Liver (tissue), 8 donors: ENCODE measurements at regions not wholly inside any gene's neighbourhood (a gene's known extent, or its start where the extent isn't known, plus 50 kb on each side); places are given as distances from the start of the nearest gene placed in this dataset.

Source experiments
- DNase-seq: peaks from one replicate; pipeline ENCODE4 v3.0.0-alpha.2; 2017; ENCODE audit warnings: low spot score
- H3K27ac ChIP-seq, 2 donors: one replicate each; pipeline ENCODE4 v1.7.0; 2013; ENCODE audit warnings: inconsistent platforms in 2 of 2, low read length in 2 of 2, control low read depth in 1 of 2, low read depth in 1 of 2, mild to moderate bottlenecking in 1 of 2
- H3K27me3 ChIP-seq, 4 donors: one replicate each; pipeline versions ENCODE4 v1.6.1 to v1.7.0; 2013; ENCODE audit warnings: low read length in 3 of 4, inconsistent platforms in 1 of 4, mild to moderate bottlenecking in 1 of 4, moderate library complexity in 1 of 4; ENCODE audit not compliant: control insufficient read depth in 4 of 4, insufficient read depth in 4 of 4
- H3K36me3 ChIP-seq, 4 donors: one replicate each; pipeline versions ENCODE4 v1.6.1 to v1.7.0; 2013; ENCODE audit warnings: low read length in 3 of 4, mild to moderate bottlenecking in 3 of 4, low read depth in 1 of 4, moderate library complexity in 1 of 4; ENCODE audit not compliant: control insufficient read depth in 4 of 4, insufficient read depth in 3 of 4
- H3K4me1 ChIP-seq, 4 donors: one replicate each; pipeline versions ENCODE4 v1.6.1 to v1.7.0; 2013; ENCODE audit warnings: low read length in 3 of 4, mild to moderate bottlenecking in 3 of 4, moderate library complexity in 1 of 4; ENCODE audit not compliant: control insufficient read depth in 4 of 4, insufficient read depth in 4 of 4
- H3K4me3 ChIP-seq, 3 donors: one replicate each; pipeline versions ENCODE4 v1.6.1 to v1.7.0; 2013; ENCODE audit warnings: low read length in 3 of 3, control low read depth in 1 of 3, low read depth in 1 of 3, mild to moderate bottlenecking in 1 of 3
- H3K9ac ChIP-seq, 2 donors: one replicate each; pipeline ENCODE4 v1.7.0; 2013; ENCODE audit warnings: low read length in 2 of 2, mild to moderate bottlenecking in 2 of 2, moderate library complexity in 2 of 2, control low read depth in 1 of 2, low read depth in 1 of 2
- H3K9me3 ChIP-seq, 4 donors: one replicate each; pipeline versions ENCODE4 v1.6.1 to v1.7.0; 2013; ENCODE audit warnings: low read length in 3 of 4; ENCODE audit not compliant: control insufficient read depth in 4 of 4
- ATF3 ChIP-seq: IDR thresholded peaks from 2 replicates; pipeline ENCODE4 v1.6.1; 2016; ENCODE audit warnings: antibody characterized with exemption
- CTCF ChIP-seq: fragments of 150-350 bp; IDR thresholded peaks from 2 replicates; pipeline ENCODE4 v1.5.1; 2017; ENCODE audit warnings: improper control_type of control experiment, low read depth, low read length; ENCODE audit not compliant: missing input control
- EGR1 ChIP-seq, 2 donors: IDR thresholded peaks; 2 replicates each; pipeline ENCODE4 v1.6.1; 2016 to 2018; ENCODE audit warnings: antibody characterized with exemption in 2 of 2, low read depth in 2 of 2
- FOXA1 ChIP-seq: IDR thresholded peaks from 2 replicates; pipeline ENCODE4 v1.6.1; 2016; ENCODE audit warnings: antibody characterized with exemption
- FOXA2 ChIP-seq: IDR thresholded peaks from 2 replicates; pipeline ENCODE4 v1.6.1; 2016; ENCODE audit warnings: antibody characterized with exemption
- GABPA ChIP-seq, 2 donors: IDR thresholded peaks in 1 of 2; conservative IDR thresholded peaks in 1 of 2; 2 replicates each; pipeline ENCODE4 v1.6.1; 2016; ENCODE audit warnings: antibody characterized with exemption in 2 of 2, mild to moderate bottlenecking in 1 of 2, moderate library complexity in 1 of 2
- HNF4A ChIP-seq, 2 donors: conservative IDR thresholded peaks; 2 replicates each; pipeline ENCODE4 v1.6.1; 2016; ENCODE audit warnings: antibody characterized with exemption in 2 of 2, mild to moderate bottlenecking in 2 of 2
- HNF4G ChIP-seq: IDR thresholded peaks from 2 replicates; pipeline ENCODE4 v1.6.1; 2016; ENCODE audit warnings: antibody characterized with exemption
- JUND ChIP-seq, 2 donors: IDR thresholded peaks; 2 replicates each; pipeline ENCODE4 v1.6.1; 2016; ENCODE audit warnings: antibody characterized with exemption in 2 of 2
- MAX ChIP-seq: IDR thresholded peaks from 2 replicates; pipeline ENCODE4 v1.6.1; 2016; ENCODE audit warnings: antibody characterized with exemption
- NR2F2 ChIP-seq: IDR thresholded peaks from 2 replicates; pipeline ENCODE4 v1.6.1; 2016; ENCODE audit warnings: antibody characterized with exemption
- RAD21 ChIP-seq, 2 donors: IDR thresholded peaks; 2 replicates each; pipeline ENCODE4 v1.6.1; 2016; ENCODE audit warnings: antibody characterized with exemption in 2 of 2, mild to moderate bottlenecking in 2 of 2
- REST ChIP-seq: IDR thresholded peaks from 2 replicates; pipeline ENCODE4 v1.6.1; 2016; ENCODE audit warnings: antibody characterized with exemption, mild to moderate bottlenecking
- RXRA ChIP-seq, 2 donors: IDR thresholded peaks; 2 replicates each; pipeline ENCODE4 v1.6.1; 2017 to 2018; ENCODE audit warnings: antibody characterized with exemption in 2 of 2, mild to moderate bottlenecking in 1 of 2
- SP1 ChIP-seq: IDR thresholded peaks from 2 replicates; pipeline ENCODE4 v1.6.1; 2018; ENCODE audit warnings: antibody characterized with exemption, mild to moderate bottlenecking
- TAF1 ChIP-seq: conservative IDR thresholded peaks from 2 replicates; pipeline ENCODE4 v1.6.1; 2016; ENCODE audit warnings: antibody characterized with exemption, mild to moderate bottlenecking
- YY1 ChIP-seq: IDR thresholded peaks from 2 replicates; pipeline ENCODE4 v1.6.1; 2016; ENCODE audit warnings: antibody characterized with exemption, mild to moderate bottlenecking
- ZBTB33 ChIP-seq: IDR thresholded peaks from 2 replicates; pipeline ENCODE4 v1.6.1; 2016; ENCODE audit warnings: antibody characterized with exemption
- WGBS: extraction: QIAGEN DNeasy Blood & Tissue Kit; methylation state at CpG from one replicate; pipeline ENCODE4 v1.1.7; 2013; 5-methylcytosine and 5-hydroxymethylcytosine counted together
- donor health status: healthy.
- donor health status: healthy.
- donor health status: healthy.
- donor health status: healthy.
- donor health status: healthy.

GRCh38 chr11:95418916-95419315, 187.9 kb upstream of the SESN3 start (continued):
- no peak for TF ChIP-seq FOXA2
- TF ChIP-seq EGR1 (IDR thresholded peaks at IDR 0.05; ENCODE audit: low read depth in 2 of 2) = no peak

GRCh38 chr11:95417832-95418231, 186.8 kb upstream of the SESN3 start:
- WGBS = 95% methylated on average over 1 of the region's 1 CpG
- H3K27me3 ChIP-seq = no peaks in the 10 kb centered on the region
- H3K4me3 ChIP-seq = no peak overlapping the region
- no peak for DNase-seq
- H3K4me1 ChIP-seq = no peaks in the 10 kb centered on the region
- no peak overlapping the region for H3K27ac ChIP-seq
- TF ChIP-seq HNF4A (conservative IDR thresholded peaks at IDR 0.05) (no peak), HNF4G (no peak), REST (no peak), SP1 (no peak), ATF3 (no peak), RAD21 (IDR thresholded peaks at IDR 0.05) (no peak), NR2F2 (no peak), JUND (IDR thresholded peaks at IDR 0.05) (no peak), YY1 (no peak), FOXA2 (no peak), MAX (no peak), RXRA (IDR thresholded peaks at IDR 0.05) (no peak), GABPA (IDR thresholded peaks at IDR 0.05 in 1 of 2, conservative IDR thresholded peaks at IDR 0.05 in 1 of 2) (no peak), CTCF (no peak), TAF1 (no peak), FOXA1 (no peak), ZBTB33 (no peak), EGR1 (IDR thresholded peaks at IDR 0.05; ENCODE audit: low read depth in 2 of 2) (no peak)
- H3K9ac ChIP-seq = no peak overlapping the region
- no peaks in the 10 kb centered on the region for H3K9me3 ChIP-seq
- no peaks in the 10 kb centered on the region for H3K36me3 ChIP-seq
